NT2/D1 (cell line): ENCODE measurements at regions not wholly inside any gene's neighbourhood (a gene's known extent, or its start where the extent isn't known, plus 50 kb on each side); places are given as distances from the start of the nearest gene placed in this dataset.

Experiments
- DNase-seq: peaks from one replicate; pipeline ENCODE4 v3.0.0-alpha.2; 2011; ENCODE audit warnings: low read depth, low spot score
- H3K27me3 ChIP-seq: 2 replicates; pipeline ENCODE4 v1.6.0; 2011; ENCODE audit warnings: mild to moderate bottlenecking; ENCODE audit not compliant: insufficient read length, insufficient read depth
- H3K36me3 ChIP-seq: 2 replicates; pipeline ENCODE4 v1.6.1; 2011; ENCODE audit warnings: mild to moderate bottlenecking, low read length, mixed read lengths; ENCODE audit not compliant: insufficient read depth, insufficient read length
- H3K4me1 ChIP-seq: 2 replicates; pipeline ENCODE4 v1.5.1; 2011; ENCODE audit not compliant: insufficient read depth, insufficient read length
- H3K4me3 ChIP-seq: 2 replicates; pipeline ENCODE4 v1.5.1; 2011; ENCODE audit warnings: low read depth; ENCODE audit not compliant: insufficient read length
- H3K9ac ChIP-seq: 2 replicates; pipeline ENCODE4 v1.6.0; 2011; ENCODE audit warnings: low read depth; ENCODE audit not compliant: insufficient read length
- H3K9me3 ChIP-seq: 2 replicates; pipeline ENCODE4 v1.5.1; 2011; ENCODE audit warnings: mild to moderate bottlenecking, low read length; ENCODE audit not compliant: insufficient read depth
- SUZ12 ChIP-seq: IDR thresholded peaks from 2 replicates; pipeline ENCODE4 v1.6.1; 2011; ENCODE audit not compliant: insufficient read length, insufficient read depth; ENCODE audit errors: extremely low read depth
- YY1 ChIP-seq: IDR thresholded peaks from 2 replicates; pipeline ENCODE4 v1.6.1; 2011; ENCODE audit not compliant: insufficient read length, insufficient read depth
- ZNF274 ChIP-seq: IDR thresholded peaks from 2 replicates; pipeline ENCODE4 v1.6.1; 2011; ENCODE audit warnings: mild to moderate bottlenecking, low read depth, low read length

GRCh38 chr2:57973621-57974186 is 72.9 kb upstream of the VRK2 start:
- H3K27me3 ChIP-seq: no peaks in the 10 kb centered on the region
- no peak for DNase-seq
- H3K9ac ChIP-seq: no peak overlapping the region
- no peaks in the 10 kb centered on the region for H3K4me1 ChIP-seq
- TF ChIP-seq YY1 (no peak), ZNF274 (no peak), SUZ12 (no peak)
- no peak overlapping the region for H3K4me3 ChIP-seq
- H3K9me3 ChIP-seq: no peaks in the 10 kb centered on the region
- no peaks in the 10 kb centered on the region for H3K36me3 ChIP-seq

GRCh38 chr2:57979158-57979557 is 67.4 kb upstream of the VRK2 start:
- H3K36me3 ChIP-seq: no peaks in the 10 kb centered on the region
- no peaks in the 10 kb centered on the region for H3K9me3 ChIP-seq
- H3K9ac ChIP-seq: no peak overlapping the region
- no peaks in the 10 kb centered on the region for H3K4me1 ChIP-seq
- no peaks in the 10 kb centered on the region for H3K27me3 ChIP-seq
- TF ChIP-seq ZNF274 (no peak), SUZ12 (no peak), YY1 (no peak)
- H3K4me3 ChIP-seq: no peak overlapping the region
- DNase-seq: peak; percentile 9

- no peaks in the 10 kb centered on the region for H3K36me3 ChIP-seq
- no peak for DNase-seq
- H3K27me3 ChIP-seq: no peaks in the 10 kb centered on the region
- H3K4me1 ChIP-seq: no peaks in the 10 kb centered on the region
- no peak for TF ChIP-seq ZNF274
- no peak for TF ChIP-seq SUZ12
- TF ChIP-seq YY1: no peak
- H3K9me3 ChIP-seq: no peaks in the 10 kb centered on the region
- H3K9ac ChIP-seq: no peak overlapping the region
- H3K4me3 ChIP-seq: no peak overlapping the region
Observed at GRCh38 chr2:57981083-57981768, 65.4 kb upstream of the VRK2 start.

GRCh38 chr2:57987835-57988573 is 58.6 kb upstream of the VRK2 start:
- Histone ChIP-seq H3K4me3 (no peak overlapping the region), H3K27me3 (no peaks in the 10 kb centered on the region), H3K4me1 (no peaks in the 10 kb centered on the region), H3K9me3 (no peaks in the 10 kb centered on the region), H3K9ac (no peak overlapping the region), H3K36me3 (no peaks in the 10 kb centered on the region)
- DNase-seq: no peak
- no peak for TF ChIP-seq SUZ12
- TF ChIP-seq YY1: no peak
- no peak for TF ChIP-seq ZNF274

GRCh38 chr2:57990118-57990725 is 56.4 kb upstream of the VRK2 start:
- Histone ChIP-seq H3K27me3 (no peaks in the 10 kb centered on the region), H3K4me3 (no peak overlapping the region), H3K4me1 (no peaks in the 10 kb centered on the region), H3K36me3 (no peaks in the 10 kb centered on the region), H3K9ac (no peak overlapping the region), H3K9me3 (no peaks in the 10 kb centered on the region)
- no peak for DNase-seq
- no peak for TF ChIP-seq ZNF274
- TF ChIP-seq YY1: no peak
- no peak for TF ChIP-seq SUZ12
